DOHH2 (cell line): ENCODE measurements at regions not wholly inside any gene's neighbourhood (a gene's known extent, or its start where the extent isn't known, plus 50 kb on each side); places are given as distances from the start of the nearest gene placed in this dataset.

Experiments
- H3F3A ChIP-seq: fragments of 200-600 bp; sonication (generic), shearing (Covaris generic); 2 replicates; pipeline ENCODE4 v1.6.0; 2016; ENCODE audit warnings: antibody characterized with exemption, mild to moderate bottlenecking; ENCODE audit not compliant: control insufficient read depth, insufficient read depth
- H3K27ac ChIP-seq: fragments of 200-600 bp; sonication (generic); 2 replicates; pipeline ENCODE4 v1.5.1; 2014; ENCODE audit warnings: low read depth, mild to moderate bottlenecking, low read length, moderate library complexity
- H3K27me3 ChIP-seq: fragments of 200-600 bp; sonication (generic); 2 replicates; pipeline ENCODE4 v1.6.1; 2014; ENCODE audit warnings: mild to moderate bottlenecking, low read length, mixed read lengths; ENCODE audit not compliant: control insufficient read depth
- H3K36me3 ChIP-seq: fragments of 200-600 bp; sonication (generic); 2 replicates; pipeline ENCODE4 v1.6.1; 2014; ENCODE audit warnings: mild to moderate bottlenecking, low read length, moderate library complexity, mixed read lengths; ENCODE audit not compliant: control insufficient read depth
- H3K4me1 ChIP-seq: fragments of 200-600 bp; sonication (generic); 2 replicates; pipeline ENCODE4 v1.6.1; 2014; ENCODE audit warnings: mild to moderate bottlenecking, low read length, mixed read lengths; ENCODE audit not compliant: control insufficient read depth
- H3K4me2 ChIP-seq: fragments of 200-600 bp; sonication (generic); 2 replicates; pipeline ENCODE4 v1.6.0; 2014; ENCODE audit warnings: mild to moderate bottlenecking, low read length, moderate library complexity
- H3K4me3 ChIP-seq: fragments of 200-600 bp; sonication (generic); 2 replicates; pipeline ENCODE4 v1.5.1; 2014; ENCODE audit warnings: mild to moderate bottlenecking, low read length, mixed read lengths
- H3K79me2 ChIP-seq: fragments of 200-600 bp; sonication (generic); 2 replicates; pipeline ENCODE4 v1.6.1; 2014; ENCODE audit warnings: mild to moderate bottlenecking, low read length, mixed read lengths; ENCODE audit not compliant: control insufficient read depth
- H3K9me2 ChIP-seq: fragments of 200-600 bp; sonication (generic); replicated peaks from 2 replicates; pipeline ENCODE4 v1.6.1; 2014; ENCODE audit warnings: mild to moderate bottlenecking, low read length, mixed read lengths; ENCODE audit not compliant: control insufficient read depth
- H3K9me3 ChIP-seq: fragments of 200-600 bp; sonication (generic); 2 replicates; pipeline ENCODE4 v1.6.1; 2014; ENCODE audit warnings: antibody characterized with exemption, low read length, mixed read lengths; ENCODE audit not compliant: control insufficient read depth, insufficient read depth
- H4K20me1 ChIP-seq: fragments of 200-600 bp; sonication (generic); 2 replicates; pipeline ENCODE4 v1.6.0; 2014; ENCODE audit warnings: low read depth, mild to moderate bottlenecking, antibody characterized with exemption, low read length, moderate library complexity; ENCODE audit not compliant: control insufficient read depth, insufficient read depth
- CTCF ChIP-seq: fragments of 200-600 bp; sonication (generic); IDR thresholded peaks from one replicate; pipeline ENCODE4 v1.5.1; 2014; ENCODE audit warnings: antibody characterized with exemption, mild to moderate bottlenecking, low read depth, low read length; ENCODE audit not compliant: poor library complexity, severe bottlenecking
- EZH2phosphoT487 ChIP-seq: fragments of 200-600 bp; sonication (generic); IDR thresholded peaks from 2 replicates; pipeline ENCODE4 v1.6.1; 2017; ENCODE audit warnings: borderline replicate concordance, mild to moderate bottlenecking, antibody characterized with exemption, low read length, moderate library complexity, mixed read lengths

GRCh38 chr3:89699229-89699628, 591.8 kb downstream of the EPHA3 start:
- no peaks in the 10 kb centered on the region for H3K27me3 ChIP-seq
- no peaks in the 10 kb centered on the region for H3K79me2 ChIP-seq
- no peaks in the 10 kb centered on the region for H3F3A ChIP-seq
- no peak overlapping the region for H3K4me2 ChIP-seq
- H3K27ac ChIP-seq, result no peak overlapping the region
- no peaks in the 10 kb centered on the region for H3K9me2 ChIP-seq
- H3K4me3 ChIP-seq, result no peak overlapping the region
- no peak for TF ChIP-seq CTCF
- TF ChIP-seq EZH2phosphoT487, result no peak
- no peaks in the 10 kb centered on the region for H3K36me3 ChIP-seq
- H3K4me1 ChIP-seq, result no peaks in the 10 kb centered on the region
- H3K9me3 ChIP-seq, result no peaks in the 10 kb centered on the region
- no peaks in the 10 kb centered on the region for H4K20me1 ChIP-seq

- H3K4me3 ChIP-seq, result no peak overlapping the region
- H3K27ac ChIP-seq, result no peak overlapping the region
- H3K4me1 ChIP-seq, result no peaks in the 10 kb centered on the region
- no peaks in the 10 kb centered on the region for H4K20me1 ChIP-seq
- no peaks in the 10 kb centered on the region for H3F3A ChIP-seq
- no peaks in the 10 kb centered on the region for H3K9me2 ChIP-seq
- TF ChIP-seq EZH2phosphoT487 (no peak), CTCF (peak; percentile 14)
- H3K9me3 ChIP-seq, result no peaks in the 10 kb centered on the region
- no peaks in the 10 kb centered on the region for H3K79me2 ChIP-seq
- H3K36me3 ChIP-seq, result no peaks in the 10 kb centered on the region
- H3K4me2 ChIP-seq, result no peak overlapping the region
- no peaks in the 10 kb centered on the region for H3K27me3 ChIP-seq
Observed at GRCh38 chr3:89699771-89700170, 592.4 kb downstream of the EPHA3 start.

GRCh38 chr3:89702404-89702803, 595.0 kb downstream of the EPHA3 start:
- H3K4me3 ChIP-seq, result no peak overlapping the region
- no peaks in the 10 kb centered on the region for H3K27me3 ChIP-seq
- no peaks in the 10 kb centered on the region for H3K9me2 ChIP-seq
- no peaks in the 10 kb centered on the region for H3K4me1 ChIP-seq
- H3K27ac ChIP-seq, result no peak overlapping the region
- no peaks in the 10 kb centered on the region for H3K9me3 ChIP-seq
- no peaks in the 10 kb centered on the region for H4K20me1 ChIP-seq
- TF ChIP-seq EZH2phosphoT487, result no peak
- no peak for TF ChIP-seq CTCF
- H3K36me3 ChIP-seq, result no peaks in the 10 kb centered on the region
- no peaks in the 10 kb centered on the region for H3K79me2 ChIP-seq
- no peaks in the 10 kb centered on the region for H3F3A ChIP-seq
- H3K4me2 ChIP-seq, result no peak overlapping the region

- H3K79me2 ChIP-seq, result no peaks in the 10 kb centered on the region
- H3F3A ChIP-seq, result no peaks in the 10 kb centered on the region
- H3K4me3 ChIP-seq, result no peak overlapping the region
- H3K4me2 ChIP-seq, result no peak overlapping the region
- TF ChIP-seq CTCF, result no peak
- TF ChIP-seq EZH2phosphoT487, result no peak
- H3K36me3 ChIP-seq, result no peaks in the 10 kb centered on the region
- H3K4me1 ChIP-seq, result no peaks in the 10 kb centered on the region
- no peak overlapping the region for H3K27ac ChIP-seq
- H3K9me3 ChIP-seq, result no peaks in the 10 kb centered on the region
- no peaks in the 10 kb centered on the region for H4K20me1 ChIP-seq
- H3K9me2 ChIP-seq, result no peaks in the 10 kb centered on the region
- no peaks in the 10 kb centered on the region for H3K27me3 ChIP-seq
Observed at GRCh38 chr3:89713196-89713595, 605.8 kb downstream of the EPHA3 start.
